NCI-H345 treated with DMSO at 0.1 percent for 48 hours (cell line): ENCODE measurements at regions not wholly inside any gene's neighbourhood (a gene's known extent, or its start where the extent isn't known, plus 50 kb on each side); places are given as distances from the start of the nearest gene placed in this dataset.

ENCODE experiments used
- DNase-seq: peaks from one replicate; lab custom pipeline; 2025; ENCODE audit not compliant: unreplicated experiment; lab: John Stamatoyannopoulos, UW

GRCh38 chr14:49999146-49999761 is 106.4 kb downstream of the ARF6 start:
- DNase-seq, result no peak

GRCh38 chr14:49999826-50000379 is 107.0 kb downstream of the ARF6 start:
- DNase-seq, result no peak

DNA sequence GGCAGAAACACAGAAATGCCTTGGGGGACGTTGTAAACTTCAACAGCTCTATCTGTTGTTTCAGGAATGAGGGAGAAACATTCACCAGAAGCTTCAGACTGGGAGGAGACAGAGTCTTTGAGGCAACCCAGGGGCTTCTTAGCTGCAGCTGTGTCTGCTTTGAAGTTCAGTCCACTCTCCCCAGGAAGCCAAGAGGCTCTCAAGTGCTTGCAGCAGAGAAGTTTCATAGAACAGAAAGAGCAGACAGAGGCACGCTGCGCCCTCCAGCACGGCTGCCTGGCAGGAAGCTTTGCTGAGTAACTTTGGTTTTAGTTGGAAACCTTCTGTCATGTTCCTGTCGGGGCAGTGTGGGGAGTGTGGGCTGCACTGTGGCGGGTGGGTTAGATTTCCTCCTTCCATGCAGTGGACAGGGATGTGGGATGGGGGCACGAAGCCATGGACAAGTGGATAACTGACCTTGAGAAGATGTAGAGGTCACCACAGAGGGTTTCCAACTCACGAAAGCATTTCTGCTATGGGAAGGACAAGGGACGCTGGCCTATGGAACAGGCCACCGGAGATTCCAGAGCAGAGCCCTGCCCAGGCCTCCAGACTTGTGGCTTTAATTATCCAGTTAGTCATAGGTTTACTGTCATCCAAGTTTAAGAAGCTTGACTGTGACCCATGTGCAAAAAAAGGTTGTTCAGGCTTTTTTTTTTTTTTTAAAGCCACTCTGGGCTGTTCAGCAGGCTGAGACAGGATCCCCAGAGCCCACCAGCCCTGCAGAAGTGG is 107.7 kb downstream of the ARF6 start:
- peak; percentile 1 for DNase-seq

GRCh38 chr14:50001151-50001998 is 108.5 kb downstream of the ARF6 start:
- DNase-seq, result no peak

- DNase-seq, result no peak
Measured at GRCh38 chr14:50001999-50002925, 109.4 kb downstream of the ARF6 start.

GRCh38 chr14:50002926-50003212 is 110.0 kb downstream of the ARF6 start:
- DNase-seq, result no peak

- DNase-seq, result peak; percentile 10
Measured at GRCh38 chr14:50003213-50004021, 110.5 kb downstream of the ARF6 start.

DNA sequence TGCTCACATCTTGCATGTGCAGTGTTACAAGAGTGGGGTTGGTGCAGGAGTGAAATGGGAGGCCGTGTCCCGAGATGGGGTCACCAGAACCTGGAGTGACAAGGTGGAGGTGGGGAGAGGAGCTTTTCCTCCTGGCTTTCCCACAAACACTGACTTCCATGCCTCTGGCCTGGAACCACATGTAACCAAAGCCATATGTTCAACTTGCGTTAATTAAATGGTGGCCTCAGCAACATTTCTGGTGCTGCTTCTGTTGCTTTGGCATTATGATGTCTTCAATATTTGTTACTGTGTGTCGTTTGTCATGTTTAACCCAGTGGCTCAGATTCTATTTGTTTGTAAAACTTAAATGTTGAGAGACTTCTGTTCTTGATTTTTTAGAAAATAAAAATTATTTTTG is 110.2 kb downstream of the VCPKMT start:
- DNase-seq, result no peak

GRCh38 chr14:50007123-50007903 is 109.1 kb downstream of the VCPKMT start:
- DNase-seq, result no peak

DNA sequence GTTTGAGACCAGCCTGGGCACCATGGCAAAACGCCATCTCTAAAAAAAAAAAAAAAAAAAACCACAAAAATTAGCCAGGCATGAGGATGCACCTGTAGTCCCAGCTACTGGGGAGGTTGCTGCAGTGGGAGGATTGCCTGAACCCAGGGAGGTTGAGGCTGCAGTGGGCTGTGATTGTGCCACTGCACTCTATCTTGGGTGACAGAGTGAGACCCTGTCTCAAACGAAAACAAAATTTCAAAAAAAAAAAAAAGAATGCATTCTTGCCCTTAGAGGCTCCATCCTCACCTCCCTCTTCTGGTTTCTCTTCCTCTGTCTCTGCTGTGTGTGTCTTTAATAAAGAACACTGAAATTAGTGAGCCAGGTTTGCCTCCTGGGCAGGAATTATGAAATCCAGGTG is 107.8 kb downstream of the VCPKMT start:
- DNase-seq, result no peak

DNA sequence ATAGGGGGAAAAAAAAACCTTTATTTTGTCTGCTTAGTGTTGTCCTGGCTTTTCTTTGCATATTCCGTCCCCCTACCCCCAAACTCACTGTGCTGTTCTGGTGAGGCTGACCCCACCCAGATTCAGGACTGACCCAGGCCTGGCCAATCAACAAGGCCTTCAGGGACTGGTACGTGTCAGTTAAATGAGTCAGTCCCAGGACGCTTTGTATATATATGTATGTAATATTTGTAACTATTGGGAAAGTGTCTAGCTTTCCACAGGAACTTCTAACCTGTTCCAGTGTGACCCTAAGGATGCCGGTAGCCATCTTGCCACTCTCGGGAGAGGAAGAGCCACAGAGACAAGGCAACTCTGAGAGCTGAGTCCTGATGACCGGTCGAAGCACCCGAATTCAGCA is 107.4 kb downstream of the VCPKMT start:
- no peak for DNase-seq

DNA sequence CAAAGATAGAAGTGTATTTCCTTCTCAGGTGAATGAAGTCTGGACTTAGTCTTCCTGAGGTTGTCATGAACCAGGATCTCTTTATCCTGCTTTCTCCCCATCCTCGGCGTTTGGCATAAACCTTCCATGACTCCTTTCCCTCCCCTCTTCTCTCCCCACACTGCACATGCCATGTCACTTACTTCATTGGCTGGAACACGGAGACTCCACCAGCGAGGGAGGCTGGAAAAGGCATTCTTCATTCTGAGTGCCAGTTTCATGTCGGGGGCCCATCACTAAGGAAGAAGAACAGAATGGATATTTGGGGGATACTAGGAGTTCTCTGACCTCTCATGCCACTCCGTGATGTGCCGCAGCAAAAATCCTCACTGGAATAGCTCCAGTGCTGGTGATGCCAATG is 105.6 kb downstream of the VCPKMT start:
- no peak for DNase-seq

GRCh38 chr14:50011242-50011641 is 105.1 kb downstream of the VCPKMT start:
- DNase-seq, result no peak

DNA sequence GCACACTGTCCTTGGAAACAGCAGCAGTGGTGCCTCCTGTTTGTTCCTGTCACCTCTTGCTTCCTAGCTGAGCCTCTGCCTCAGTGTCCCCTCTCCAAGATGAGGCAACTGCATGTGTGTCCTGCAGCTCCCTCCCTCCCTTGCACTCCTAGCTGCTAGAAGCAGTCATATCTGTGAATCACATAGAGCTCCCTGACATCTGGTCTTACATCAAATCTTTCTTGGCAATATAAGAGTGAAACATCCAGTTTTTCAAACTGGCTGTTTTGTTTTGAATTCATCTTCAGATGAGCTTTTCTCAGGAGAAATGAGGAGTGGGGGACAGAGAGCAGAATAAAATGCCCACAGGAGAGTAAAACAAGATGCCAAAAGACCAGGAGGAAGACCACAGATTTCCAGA is 103.7 kb downstream of the VCPKMT start:
- no peak for DNase-seq

- no peak for DNase-seq
Measured at GRCh38 chr14:50013198-50013918, 103.0 kb downstream of the VCPKMT start.

GRCh38 chr14:50013934-50014333 is 102.4 kb downstream of the VCPKMT start:
- no peak for DNase-seq

DNA sequence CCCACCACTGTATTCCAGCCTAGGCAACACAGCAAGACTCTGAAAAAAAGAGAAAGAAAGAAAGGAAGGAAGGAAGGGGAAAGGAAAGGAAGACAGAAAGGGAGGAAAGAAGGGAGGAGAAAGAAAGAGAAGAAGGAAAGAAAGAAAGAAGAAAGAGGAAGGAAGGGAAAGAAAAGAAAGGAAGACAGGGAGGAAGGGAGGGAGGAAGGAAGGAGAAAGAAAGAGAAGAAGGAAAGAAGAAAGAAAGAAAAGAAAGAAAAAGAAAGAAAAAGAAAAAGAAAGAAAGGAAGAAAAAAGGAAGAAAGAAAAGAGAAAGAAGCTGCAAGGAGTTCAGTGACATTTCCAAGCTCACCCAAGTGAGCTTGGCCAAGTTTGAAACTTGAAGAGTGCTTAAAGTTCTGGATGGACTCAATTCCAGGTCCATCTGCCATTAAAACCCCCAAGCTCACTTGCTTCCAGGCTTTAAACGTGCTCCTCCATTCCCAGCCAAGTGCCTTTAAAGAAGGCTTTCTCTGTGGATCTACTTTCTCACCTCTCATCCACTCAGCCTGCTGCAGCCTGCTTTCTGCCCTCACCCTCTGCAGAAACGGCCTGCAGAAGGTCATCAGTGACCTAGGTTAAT is 101.5 kb downstream of the VCPKMT start:
- no peak for DNase-seq

DNA sequence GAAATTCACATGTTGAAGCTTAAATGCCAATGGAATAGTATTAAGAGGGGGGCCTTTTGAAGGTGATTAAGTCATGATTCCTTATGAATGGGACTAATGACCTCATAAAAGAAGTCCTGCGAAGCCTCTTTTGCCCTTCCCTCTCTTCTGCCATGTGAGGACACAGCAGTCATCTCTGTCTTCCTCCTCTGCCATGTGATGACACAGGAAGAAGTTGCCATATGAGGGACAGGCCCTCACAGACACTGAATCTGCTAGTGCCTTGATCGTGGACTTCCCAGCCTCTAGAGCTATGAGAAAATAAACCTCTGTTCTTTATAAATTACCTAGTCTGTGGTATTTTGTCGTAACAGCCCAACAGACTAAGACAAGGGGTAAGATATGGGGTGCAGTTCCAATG is 100.7 kb downstream of the VCPKMT start:
- no peak for DNase-seq
